Neural progenitor cell (in vitro differentiated cells): ENCODE measurements at regions not wholly inside any gene's neighbourhood (a gene's known extent, or its start where the extent isn't known, plus 50 kb on each side); places are given as distances from the start of the nearest gene placed in this dataset.

Source experiments
- CTCF ChIP-seq: fragments of 200-600 bp; sonication (generic); IDR thresholded peaks from 2 replicates; pipeline ENCODE4 v1.5.1; 2017; ENCODE audit warnings: antibody characterized with exemption, mild to moderate bottlenecking
- EZH2 ChIP-seq: fragments of 200-600 bp; sonication (generic); IDR thresholded peaks from 2 replicates; pipeline ENCODE4 v1.6.1; 2017; ENCODE audit warnings: antibody characterized with exemption, mild to moderate bottlenecking, moderate library complexity
- EZH2phosphoT487 ChIP-seq: fragments of 200-600 bp; sonication (generic); IDR thresholded peaks from 2 replicates; pipeline ENCODE4 v1.6.1; 2017; ENCODE audit warnings: antibody characterized with exemption

- TF ChIP-seq CTCF (no peak), EZH2 (no peak), EZH2phosphoT487 (no peak)
Measured at GRCh38 chr15:95763426-95763825, 567.1 kb upstream of the NR2F2 start.
